HFFc6 (cell line): ENCODE measurements at regions not wholly inside any gene's neighbourhood (a gene's known extent, or its start where the extent isn't known, plus 50 kb on each side); places are given as distances from the start of the nearest gene placed in this dataset.

ENCODE experiments used
- DNase-seq: peaks from one replicate; pipeline ENCODE4 v3.0.0-alpha.2; 2018
- H3K27ac Mint-ChIP-seq: 2 replicates; pipeline ENCODE4 v1.8.0; 2020; ENCODE audit warnings: mild to moderate bottlenecking, mixed read lengths
- H3K27me3 Mint-ChIP-seq: 2 replicates; pipeline ENCODE4 v1.8.0; 2021; ENCODE audit warnings: mild to moderate bottlenecking, moderate library complexity, mixed read lengths; ENCODE audit not compliant: insufficient read depth
- H3K36me3 Mint-ChIP-seq: 2 replicates; pipeline ENCODE4 v1.8.0; 2021; ENCODE audit warnings: low read depth, mixed read lengths
- H3K4me1 Mint-ChIP-seq: 2 replicates; pipeline ENCODE4 v1.8.0; 2020; ENCODE audit warnings: low read depth, mixed read lengths
- H3K4me3 Mint-ChIP-seq: 2 replicates; pipeline ENCODE4 v1.8.0; 2020; ENCODE audit warnings: mild to moderate bottlenecking, moderate library complexity, mixed read lengths
- H3K9me3 Mint-ChIP-seq: 2 replicates; pipeline ENCODE4 v1.8.0; 2020; ENCODE audit warnings: mild to moderate bottlenecking, mixed read lengths
- CTCF ChIP-seq: fragments of 200-600 bp; sonication (generic); IDR thresholded peaks from 2 replicates; pipeline ENCODE4 v1.5.0; 2021; ENCODE audit warnings: antibody characterized with exemption, mild to moderate bottlenecking

DNA sequence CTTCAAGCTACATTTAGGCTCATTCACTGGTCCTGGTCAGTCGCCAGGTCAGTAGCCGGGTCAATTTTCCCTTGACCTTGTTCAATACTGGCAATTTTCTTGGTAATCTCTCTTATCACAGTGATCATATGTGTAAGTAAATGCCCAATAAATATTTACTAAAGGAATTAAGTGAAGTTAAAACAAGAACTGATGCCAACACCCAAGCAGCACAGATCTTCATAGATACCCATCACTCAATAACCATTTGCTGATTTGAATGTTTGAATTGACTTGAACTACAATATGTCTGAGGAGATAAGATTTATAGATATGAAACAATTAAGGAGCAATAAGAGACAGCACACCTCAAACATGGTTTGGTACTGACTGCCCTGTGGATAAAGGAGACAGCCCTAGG, 100.8 kb upstream of the PREP start:
- Mint-ChIP-seq H3K4me3 (no peak overlapping the region), H3K9me3 (no peaks in the 10 kb centered on the region), H3K36me3 (no peaks in the 10 kb centered on the region), H3K27ac (no peak overlapping the region), H3K4me1 (peaks cover 20% of the 10 kb centered on the region; the same call in 1 of the 2 replicates), H3K27me3 (peaks cover 4% of the 10 kb centered on the region; the same call in 1 of the 2 replicates)
- no peak for TF ChIP-seq CTCF
- DNase-seq: no peak

DNA sequence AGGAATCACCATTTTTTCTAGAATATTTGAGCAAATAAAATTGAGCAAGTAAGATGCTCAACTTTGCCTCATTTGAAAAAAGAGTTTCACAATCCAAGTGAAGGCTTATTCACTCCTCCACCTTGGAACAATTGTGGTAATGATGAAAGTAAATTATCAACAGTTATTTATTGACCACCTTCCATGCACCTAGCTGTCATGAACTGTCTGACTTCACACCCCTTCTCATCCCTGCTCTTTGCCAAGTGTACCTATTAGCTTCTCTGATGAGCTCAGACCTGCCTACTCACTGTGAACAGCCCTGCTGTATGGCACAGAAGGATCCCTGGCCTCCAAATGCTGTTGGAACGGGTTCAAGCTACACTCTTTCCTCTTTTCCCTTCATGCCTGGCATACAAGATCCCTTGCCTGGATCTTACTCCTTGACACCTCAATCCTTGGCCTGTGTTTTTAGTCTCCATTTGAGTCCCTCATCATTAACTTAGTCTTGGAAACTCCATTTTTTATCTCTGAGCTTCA, 99.0 kb upstream of the PREP start:
- TF ChIP-seq CTCF: no peak
- no peaks in the 10 kb centered on the region for H3K36me3 Mint-ChIP-seq
- no peaks in the 10 kb centered on the region for H3K9me3 Mint-ChIP-seq
- no peak overlapping the region for H3K4me3 Mint-ChIP-seq
- peaks cover 20% of the 10 kb centered on the region; the same call in 1 of the 2 replicates for H3K4me1 Mint-ChIP-seq
- H3K27me3 Mint-ChIP-seq: peaks cover 4% of the 10 kb centered on the region; the same call in 1 of the 2 replicates
- no peak overlapping the region for H3K27ac Mint-ChIP-seq
- DNase-seq: no peak

- H3K27me3 Mint-ChIP-seq: peaks cover 4% of the 10 kb centered on the region; the same call in 1 of the 2 replicates
- peaks cover 20% of the 10 kb centered on the region; the same call in 1 of the 2 replicates for H3K4me1 Mint-ChIP-seq
- no peaks in the 10 kb centered on the region for H3K36me3 Mint-ChIP-seq
- DNase-seq: peak; percentile 28
- H3K4me3 Mint-ChIP-seq: no peak overlapping the region
- H3K27ac Mint-ChIP-seq: no peak overlapping the region
- H3K9me3 Mint-ChIP-seq: no peaks in the 10 kb centered on the region
- TF ChIP-seq CTCF: no peak
These were observed 98.4 kb upstream of the PREP start for GRCh38 chr6:105501246-105501645.

DNA sequence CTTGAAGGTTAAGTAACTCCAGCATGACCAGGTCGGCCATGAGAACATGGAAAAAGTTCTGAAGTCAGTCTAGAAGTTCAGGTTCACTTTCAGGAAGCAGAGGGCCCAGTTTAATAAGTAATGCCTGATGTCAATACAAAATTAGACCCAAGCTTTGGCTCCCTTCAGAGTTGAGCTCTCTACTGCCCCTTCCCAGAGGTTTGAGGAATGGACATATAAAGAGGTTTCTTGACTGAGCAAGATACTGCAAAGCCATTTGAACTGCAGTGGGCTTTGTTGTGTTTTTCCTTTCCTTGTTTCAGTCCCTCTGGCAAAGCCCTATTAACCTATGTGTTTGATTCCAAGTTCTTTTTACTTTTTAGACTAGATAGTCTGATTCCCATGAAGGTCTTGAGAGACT, 97.8 kb upstream of the PREP start:
- peaks cover 4% of the 10 kb centered on the region; the same call in 1 of the 2 replicates for H3K27me3 Mint-ChIP-seq

DNA sequence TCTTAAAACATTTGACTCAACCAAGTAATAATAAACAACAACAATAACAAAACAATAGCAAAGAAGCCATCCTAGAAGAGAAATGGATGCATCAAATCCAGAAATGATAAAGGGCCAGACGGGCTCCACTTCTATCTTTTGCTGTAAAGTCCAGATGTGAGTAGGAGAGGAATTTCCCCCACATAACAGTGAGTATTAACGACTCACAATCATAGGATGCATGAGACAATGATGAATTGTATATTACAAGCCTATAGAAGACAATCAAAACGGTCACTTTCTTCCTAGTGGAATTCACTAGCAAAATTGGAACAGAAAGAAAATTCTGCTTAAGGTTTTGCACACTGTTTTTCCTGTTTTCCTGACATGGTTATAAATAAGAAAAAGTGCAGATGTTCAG, 97.0 kb upstream of the PREP start:
- peaks cover 20% of the 10 kb centered on the region; the same call in 1 of the 2 replicates for H3K4me1 Mint-ChIP-seq
- no peaks in the 10 kb centered on the region for H3K36me3 Mint-ChIP-seq
- no peaks in the 10 kb centered on the region for H3K9me3 Mint-ChIP-seq
- no peak overlapping the region for H3K27ac Mint-ChIP-seq
- DNase-seq: no peak
- TF ChIP-seq CTCF: no peak
- H3K27me3 Mint-ChIP-seq: 0 out of 2 replicates have a peak, but pooled peaks cover under 1% of the 10 kb centered on the region
- H3K4me3 Mint-ChIP-seq: no peak overlapping the region

More for the DNA sequence above, 97.8 kb upstream of the PREP start:
- no peak for DNase-seq
- no peak overlapping the region for H3K4me3 Mint-ChIP-seq
- H3K36me3 Mint-ChIP-seq: no peaks in the 10 kb centered on the region
- peaks cover 20% of the 10 kb centered on the region; the same call in 1 of the 2 replicates for H3K4me1 Mint-ChIP-seq
- peak; percentile 30; the same call in 1 of the 2 replicates for TF ChIP-seq CTCF
- no peaks in the 10 kb centered on the region for H3K9me3 Mint-ChIP-seq
- no peak overlapping the region for H3K27ac Mint-ChIP-seq
